ENCODE measurements at regions not wholly inside any gene's neighbourhood (a gene's known extent, or its start where the extent isn't known, plus 50 kb on each side); places are given as distances from the start of the nearest gene placed in this dataset.

- no peak for ATAC-seq
Measured at GRCh38 chr20:47968541-47969310, 183.4 kb upstream of the SULF2 start.

GRCh38 chr20:47964149-47964548, 178.9 kb upstream of the SULF2 start:
- WGBS, 4 donors = 83 to 89% (median 85%) methylated on average over 5 of the region's 5 CpGs
- no peaks in the 10 kb centered on the region for H3K4me1 ChIP-seq
- DNase-seq (no peak), ATAC-seq (no peak)
- TF ChIP-seq CTCF (IDR thresholded peaks at IDR 0.05) (no peak), POLR2A (IDR thresholded peaks at IDR 0.05) (no peak)
- no peaks in the 10 kb centered on the region for H3K36me3 ChIP-seq
- H3K27ac ChIP-seq = no peak overlapping the region
- H3K9me3 ChIP-seq = no peaks in the 10 kb centered on the region
- intact Hi-C loops (cut with DNase I) = no loop called here
- no peak overlapping the region for H3K4me3 ChIP-seq
- H3K27me3 ChIP-seq = no peaks in the 10 kb centered on the region

More at GRCh38 chr20:47968541-47969310, 183.4 kb upstream of the SULF2 start:
- 91 to 94% (median 92%) methylated on average over 17 to 31 of the region's 31 CpGs for WGBS, 4 donors
- H3K4me1 ChIP-seq = peaks cover 0 to 19% (median 5%) of the 10 kb centered on the region in 12 donors
- no peaks in the 10 kb centered on the region for H3K36me3 ChIP-seq
- no peak overlapping the region for H3K4me3 ChIP-seq
- no peak for TF ChIP-seq POLR2A (IDR thresholded peaks at IDR 0.05)
- no peak for TF ChIP-seq CTCF (IDR thresholded peaks at IDR 0.05)
- H3K9me3 ChIP-seq = no peaks in the 10 kb centered on the region
- no peak overlapping the region for H3K27ac ChIP-seq
- intact Hi-C loops (cut with DNase I) = no loop called here
- DNase-seq = no peak
- peaks cover 0 to 11% (median 0%) of the 10 kb centered on the region in 9 donors for H3K27me3 ChIP-seq

GRCh38 chr20:47963022-47963421, 177.7 kb upstream of the SULF2 start:
- Histone ChIP-seq H3K36me3 (no peaks in the 10 kb centered on the region), H3K4me1 (peaks cover 0 to 7% (median 0%) of the 10 kb centered on the region in 12 donors), H3K27me3 (no peaks in the 10 kb centered on the region), H3K9me3 (no peaks in the 10 kb centered on the region), H3K27ac (no peak overlapping the region), H3K4me3 (no peak overlapping the region)
- 51 to 63% (median 59%) methylated on average over 8 of the region's 8 CpGs for WGBS, 4 donors
- DNase-seq = no peak
- no peak for ATAC-seq
- TF ChIP-seq CTCF (IDR thresholded peaks at IDR 0.05) = no peak
- TF ChIP-seq POLR2A (IDR thresholded peaks at IDR 0.05) = no peak
- intact Hi-C loops (cut with DNase I) = no loop called here

- Histone ChIP-seq H3K9me3 (no peaks in the 10 kb centered on the region), H3K27me3 (no peaks in the 10 kb centered on the region), H3K36me3 (no peaks in the 10 kb centered on the region), H3K27ac (no peak overlapping the region), H3K4me1 (peaks cover 0 to 13% (median 0%) of the 10 kb centered on the region in 12 donors), H3K4me3 (no peak overlapping the region)
- TF ChIP-seq POLR2A (IDR thresholded peaks at IDR 0.05) (no peak), CTCF (IDR thresholded peaks at IDR 0.05) (no peak)
- intact Hi-C loops (cut with DNase I) = no loop called here
- ATAC-seq (no peak), DNase-seq (no peak)
- WGBS, 4 donors = 83 to 98% (median 90%) methylated on average over 6 to 7 of the region's 7 CpGs
Measured at GRCh38 chr20:47962286-47962963, 177.1 kb upstream of the SULF2 start.
